ENCODE measurements at regions not wholly inside any gene's neighbourhood (a gene's known extent, or its start where the extent isn't known, plus 50 kb on each side); places are given as distances from the start of the nearest gene placed in this dataset.

DNA sequence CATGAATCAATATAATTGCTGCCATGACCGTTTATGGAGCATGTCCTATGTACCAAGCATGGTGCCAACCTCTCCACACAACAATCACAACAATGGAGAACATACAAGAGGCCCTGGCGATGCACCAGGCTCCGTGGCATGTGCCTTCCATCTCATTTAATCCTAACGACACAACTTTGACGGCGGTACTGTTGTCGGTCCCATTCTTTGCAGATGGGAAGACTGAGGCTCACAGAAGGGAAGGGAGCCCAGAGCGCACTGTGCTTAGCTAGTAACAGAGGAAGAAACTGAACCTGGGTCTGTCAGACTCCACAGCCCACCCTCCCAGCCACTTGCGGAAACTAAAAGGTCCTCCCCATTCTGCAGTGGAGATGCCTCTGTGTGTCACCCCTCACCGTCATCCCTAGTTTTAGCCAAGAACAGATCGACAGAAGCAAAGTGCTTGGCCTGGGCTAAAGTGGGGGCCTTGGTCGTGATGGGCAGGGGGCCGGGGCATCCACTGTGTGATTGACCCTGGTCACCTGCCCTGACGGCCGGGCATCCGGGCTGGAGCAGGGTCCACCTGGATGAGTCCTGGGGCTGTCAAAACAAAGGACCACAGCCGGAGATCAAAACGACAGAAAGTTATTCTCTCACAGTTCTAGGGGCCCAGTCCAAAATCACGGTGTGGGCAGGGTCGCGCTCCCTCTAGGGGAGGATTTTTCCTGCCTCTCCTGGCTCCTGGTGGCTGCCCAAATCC lies 183.9 kb downstream of the C16orf95 start:
- Mint-ChIP-seq H3K36me3 (ENCODE audit: insufficient read depth) (no peaks in the 10 kb centered on the region), H3K9me3 (ENCODE audit: low read depth) (no peaks in the 10 kb centered on the region), H3K4me1 (ENCODE audit: low read depth) (peaks cover 1% of the 10 kb centered on the region), H3K27ac (no peak overlapping the region), H3K4me3 (ENCODE audit: low read depth) (no peak overlapping the region), H3K27me3 (peaks cover 17% of the 10 kb centered on the region)
- no peak for DNase-seq (ENCODE audit: low spot score, unreplicated experiment)
- TF ChIP-seq, protein P1, sequence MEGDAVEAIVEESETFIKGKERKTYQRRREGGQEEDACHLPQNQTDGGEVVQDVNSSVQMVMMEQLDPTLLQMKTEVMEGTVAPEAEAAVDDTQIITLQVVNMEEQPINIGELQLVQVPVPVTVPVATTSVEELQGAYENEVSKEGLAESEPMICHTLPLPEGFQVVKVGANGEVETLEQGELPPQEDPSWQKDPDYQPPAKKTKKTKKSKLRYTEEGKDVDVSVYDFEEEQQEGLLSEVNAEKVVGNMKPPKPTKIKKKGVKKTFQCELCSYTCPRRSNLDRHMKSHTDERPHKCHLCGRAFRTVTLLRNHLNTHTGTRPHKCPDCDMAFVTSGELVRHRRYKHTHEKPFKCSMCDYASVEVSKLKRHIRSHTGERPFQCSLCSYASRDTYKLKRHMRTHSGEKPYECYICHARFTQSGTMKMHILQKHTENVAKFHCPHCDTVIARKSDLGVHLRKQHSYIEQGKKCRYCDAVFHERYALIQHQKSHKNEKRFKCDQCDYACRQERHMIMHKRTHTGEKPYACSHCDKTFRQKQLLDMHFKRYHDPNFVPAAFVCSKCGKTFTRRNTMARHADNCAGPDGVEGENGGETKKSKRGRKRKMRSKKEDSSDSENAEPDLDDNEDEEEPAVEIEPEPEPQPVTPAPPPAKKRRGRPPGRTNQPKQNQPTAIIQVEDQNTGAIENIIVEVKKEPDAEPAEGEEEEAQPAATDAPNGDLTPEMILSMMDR (IDR thresholded peaks at IDR 0.05; ENCODE audit: unreplicated experiment): no peak

DNA sequence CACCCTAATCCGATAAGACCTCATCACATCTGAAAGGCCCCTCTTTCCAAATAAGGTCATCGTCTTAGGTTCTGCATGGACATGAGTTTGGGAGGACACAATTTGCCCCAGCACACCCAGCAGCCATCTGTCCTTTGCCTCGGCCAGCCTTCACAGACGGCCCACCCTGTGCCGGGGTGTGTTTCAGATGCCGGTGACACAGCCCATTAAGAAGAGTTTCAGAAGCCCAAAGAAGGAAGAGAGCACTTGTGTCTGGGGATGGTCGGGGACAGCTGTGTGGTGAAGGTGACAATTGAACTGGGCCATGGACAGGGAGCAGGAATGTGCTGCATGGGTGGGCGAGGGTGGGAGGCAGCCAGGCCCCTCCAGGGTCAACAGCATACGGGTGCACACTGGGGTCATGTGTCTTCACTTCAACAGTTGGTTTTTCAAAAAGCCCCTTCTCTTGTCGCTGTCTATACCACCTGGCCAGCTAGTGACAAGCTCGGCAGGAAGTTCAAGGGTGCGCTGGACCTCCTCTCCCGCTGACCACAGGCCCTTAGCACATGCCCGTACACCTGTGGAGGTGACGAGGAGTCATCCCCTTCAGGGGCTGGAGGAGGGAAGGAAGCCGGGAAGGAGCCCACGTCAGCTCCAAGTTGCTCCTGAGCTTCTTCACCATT lies 183.1 kb downstream of the C16orf95 start:
- Mint-ChIP-seq H3K9me3 (ENCODE audit: low read depth) (no peaks in the 10 kb centered on the region), H3K36me3 (ENCODE audit: insufficient read depth) (no peaks in the 10 kb centered on the region), H3K27ac (no peak overlapping the region), H3K4me1 (ENCODE audit: low read depth) (peaks cover 1% of the 10 kb centered on the region), H3K27me3 (peaks cover 17% of the 10 kb centered on the region), H3K4me3 (ENCODE audit: low read depth) (no peak overlapping the region)
- DNase-seq (ENCODE audit: low spot score, unreplicated experiment): no peak
- TF ChIP-seq, protein P1 (IDR thresholded peaks at IDR 0.05; ENCODE audit: unreplicated experiment): no peak

DNA sequence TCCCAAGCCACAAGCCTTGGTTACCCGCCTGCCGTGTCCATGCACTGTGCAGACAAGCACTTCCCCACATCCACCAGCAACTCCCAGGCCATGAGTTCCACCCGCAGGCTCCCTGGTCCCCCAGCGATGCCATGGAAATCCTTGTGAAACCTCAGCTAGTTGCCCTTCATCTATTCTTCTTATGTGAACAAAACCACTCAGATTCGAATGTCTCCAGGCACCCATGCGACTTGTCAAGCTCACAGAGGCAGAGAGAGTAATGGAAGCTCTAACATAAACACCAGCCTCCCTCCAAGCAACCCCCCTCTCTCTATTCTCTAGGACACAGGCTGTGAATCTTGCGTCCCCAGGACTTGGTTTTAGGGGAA lies 182.6 kb downstream of the C16orf95 start:
- no peaks in the 10 kb centered on the region for H3K36me3 Mint-ChIP-seq (ENCODE audit: insufficient read depth)
- peaks cover 17% of the 10 kb centered on the region for H3K27me3 Mint-ChIP-seq
- H3K4me3 Mint-ChIP-seq (ENCODE audit: low read depth): no peak overlapping the region
- no peaks in the 10 kb centered on the region for H3K9me3 Mint-ChIP-seq (ENCODE audit: low read depth)
- TF ChIP-seq, protein P1 (IDR thresholded peaks at IDR 0.05; ENCODE audit: unreplicated experiment): no peak
- DNase-seq (ENCODE audit: low spot score, unreplicated experiment): no peak
- H3K27ac Mint-ChIP-seq: no peak overlapping the region
- H3K4me1 Mint-ChIP-seq (ENCODE audit: low read depth): peaks cover 1% of the 10 kb centered on the region

DNA sequence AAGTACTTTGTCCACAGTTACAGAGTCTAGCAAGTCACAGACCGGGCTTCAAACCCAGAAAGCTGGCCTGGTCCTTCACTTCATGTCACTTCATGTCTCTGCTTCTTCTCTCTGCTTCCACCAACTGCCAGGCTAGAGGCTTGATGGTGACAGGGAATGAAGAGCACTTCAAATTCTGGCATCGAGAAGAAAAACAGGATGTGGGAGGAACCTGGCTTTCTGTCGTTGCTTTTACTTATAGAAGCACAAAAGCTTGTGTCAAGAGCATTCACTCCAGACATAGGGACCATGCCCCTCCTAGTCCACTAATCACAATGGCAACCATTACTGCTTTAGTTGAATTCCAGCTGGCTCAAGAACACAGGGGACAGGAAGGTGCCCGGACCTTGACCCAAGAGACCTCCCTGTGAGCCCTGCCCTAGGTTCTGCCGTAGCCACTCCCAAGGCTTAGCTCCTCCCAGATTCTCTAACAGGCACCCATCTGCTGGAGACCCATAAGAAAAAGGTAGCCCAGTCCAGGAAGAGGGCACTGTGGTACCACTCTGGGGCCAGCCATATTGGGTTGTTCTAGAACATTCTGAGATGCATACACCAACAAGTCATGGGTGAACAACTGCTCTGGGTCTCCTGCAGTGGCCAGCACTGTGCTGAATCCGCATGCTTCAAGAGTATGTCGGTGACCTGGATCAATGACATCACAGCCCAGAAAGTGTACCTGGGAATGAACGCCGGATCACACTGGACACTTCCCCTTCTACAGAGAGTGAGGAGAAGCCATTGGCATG lies 181.8 kb downstream of the C16orf95 start:
- no peaks in the 10 kb centered on the region for H3K36me3 Mint-ChIP-seq (ENCODE audit: insufficient read depth)
- DNase-seq (ENCODE audit: low spot score, unreplicated experiment): no peak
- H3K4me3 Mint-ChIP-seq (ENCODE audit: low read depth): no peak overlapping the region
- H3K27me3 Mint-ChIP-seq: peaks cover 17% of the 10 kb centered on the region
- H3K9me3 Mint-ChIP-seq (ENCODE audit: low read depth): no peaks in the 10 kb centered on the region
- H3K4me1 Mint-ChIP-seq (ENCODE audit: low read depth): peaks cover 1% of the 10 kb centered on the region
- no peak overlapping the region for H3K27ac Mint-ChIP-seq
- TF ChIP-seq, protein P1 (IDR thresholded peaks at IDR 0.05; ENCODE audit: unreplicated experiment): no peak

DNA sequence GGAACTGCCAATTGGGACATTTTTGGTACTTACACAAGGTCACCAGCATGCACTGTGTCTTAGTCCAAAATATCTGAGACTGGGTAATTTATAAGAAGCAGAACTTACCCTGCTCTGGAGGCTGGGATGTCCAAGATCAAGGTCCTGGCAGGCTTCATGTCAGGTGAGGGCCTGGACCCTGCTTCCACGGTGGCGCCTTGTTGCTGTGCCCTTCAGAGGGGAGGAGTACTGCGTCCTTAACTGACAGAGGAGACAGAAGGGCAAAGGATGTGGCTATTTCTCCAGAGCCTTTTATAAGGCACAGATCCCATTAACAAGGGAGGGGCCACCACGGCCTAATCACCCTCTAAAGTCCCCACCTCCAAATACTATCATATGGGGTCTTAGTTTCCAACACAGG lies 178.9 kb downstream of the C16orf95 start:
- H3K9me3 Mint-ChIP-seq (ENCODE audit: low read depth): no peaks in the 10 kb centered on the region
- no peak overlapping the region for H3K4me3 Mint-ChIP-seq (ENCODE audit: low read depth)
- TF ChIP-seq, protein P1 (IDR thresholded peaks at IDR 0.05; ENCODE audit: unreplicated experiment): no peak
- no peaks in the 10 kb centered on the region for H3K4me1 Mint-ChIP-seq (ENCODE audit: low read depth)
- DNase-seq (ENCODE audit: low spot score, unreplicated experiment): no peak
- H3K27ac Mint-ChIP-seq: no peak overlapping the region
- no peaks in the 10 kb centered on the region for H3K36me3 Mint-ChIP-seq (ENCODE audit: insufficient read depth)
- peaks cover 3% of the 10 kb centered on the region for H3K27me3 Mint-ChIP-seq
